ENCODE measurements at regions not wholly inside any gene's neighbourhood (a gene's known extent, or its start where the extent isn't known, plus 50 kb on each side); places are given as distances from the start of the nearest gene placed in this dataset.

DNA sequence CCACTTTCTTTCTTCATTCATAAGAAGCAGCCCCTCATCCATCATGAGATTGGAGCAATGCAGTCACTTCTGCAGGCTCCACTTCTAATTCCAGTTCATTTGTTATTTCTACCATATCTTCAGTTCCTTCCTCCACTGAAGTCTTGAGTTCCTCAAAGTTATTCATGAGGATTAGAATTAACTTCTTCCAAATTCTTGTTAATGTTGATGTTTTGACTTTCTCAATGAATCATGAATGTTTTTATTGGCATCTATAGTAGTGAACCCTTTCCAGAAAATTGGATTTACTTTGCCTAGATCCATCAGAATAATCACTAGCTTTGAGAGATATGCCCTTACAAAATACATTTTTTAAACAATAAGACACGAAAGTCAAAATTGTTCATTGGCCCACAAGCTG, 2567.7 kb upstream of the PCDH20 start:
- Histone ChIP-seq H3K27me3 (ENCODE audit: low read length) (no peaks in the 10 kb centered on the region), H2AFZ (ENCODE audit: low read depth, low read length, severe bottlenecking) (no peak overlapping the region), H3K4me2 (ENCODE audit: low read depth, low read length, poor library complexity, severe bottlenecking) (no peak overlapping the region), H3K9me2 (replicated peaks; ENCODE audit: insufficient read depth, low read length) (no peaks in the 10 kb centered on the region), H3K36me3 (ENCODE audit: low read length) (no peaks in the 10 kb centered on the region), H3K27ac (ENCODE audit: low read depth, low read length) (no peak overlapping the region), H3K9ac (ENCODE audit: low read length) (no peak overlapping the region), H4K20me1 (ENCODE audit: low read depth, low read length) (no peaks in the 10 kb centered on the region), H3K4me3 (ENCODE audit: insufficient read depth, low read length, poor library complexity, severe bottlenecking) (no peak overlapping the region), H3K9me3 (ENCODE audit: insufficient read depth, low read length) (no peaks in the 10 kb centered on the region), H3F3A (ENCODE audit: insufficient read depth) (no peaks in the 10 kb centered on the region), H3K79me2 (ENCODE audit: insufficient read depth, low read length) (no peaks in the 10 kb centered on the region)
- TF ChIP-seq EZH2phosphoT487 (conservative IDR thresholded peaks at IDR 0.05; ENCODE audit: low read length): no peak
- TF ChIP-seq, protein P1, sequence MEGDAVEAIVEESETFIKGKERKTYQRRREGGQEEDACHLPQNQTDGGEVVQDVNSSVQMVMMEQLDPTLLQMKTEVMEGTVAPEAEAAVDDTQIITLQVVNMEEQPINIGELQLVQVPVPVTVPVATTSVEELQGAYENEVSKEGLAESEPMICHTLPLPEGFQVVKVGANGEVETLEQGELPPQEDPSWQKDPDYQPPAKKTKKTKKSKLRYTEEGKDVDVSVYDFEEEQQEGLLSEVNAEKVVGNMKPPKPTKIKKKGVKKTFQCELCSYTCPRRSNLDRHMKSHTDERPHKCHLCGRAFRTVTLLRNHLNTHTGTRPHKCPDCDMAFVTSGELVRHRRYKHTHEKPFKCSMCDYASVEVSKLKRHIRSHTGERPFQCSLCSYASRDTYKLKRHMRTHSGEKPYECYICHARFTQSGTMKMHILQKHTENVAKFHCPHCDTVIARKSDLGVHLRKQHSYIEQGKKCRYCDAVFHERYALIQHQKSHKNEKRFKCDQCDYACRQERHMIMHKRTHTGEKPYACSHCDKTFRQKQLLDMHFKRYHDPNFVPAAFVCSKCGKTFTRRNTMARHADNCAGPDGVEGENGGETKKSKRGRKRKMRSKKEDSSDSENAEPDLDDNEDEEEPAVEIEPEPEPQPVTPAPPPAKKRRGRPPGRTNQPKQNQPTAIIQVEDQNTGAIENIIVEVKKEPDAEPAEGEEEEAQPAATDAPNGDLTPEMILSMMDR (IDR thresholded peaks at IDR 0.05; ENCODE audit: insufficient read depth, low read length, poor library complexity, severe bottlenecking): no peak

DNA sequence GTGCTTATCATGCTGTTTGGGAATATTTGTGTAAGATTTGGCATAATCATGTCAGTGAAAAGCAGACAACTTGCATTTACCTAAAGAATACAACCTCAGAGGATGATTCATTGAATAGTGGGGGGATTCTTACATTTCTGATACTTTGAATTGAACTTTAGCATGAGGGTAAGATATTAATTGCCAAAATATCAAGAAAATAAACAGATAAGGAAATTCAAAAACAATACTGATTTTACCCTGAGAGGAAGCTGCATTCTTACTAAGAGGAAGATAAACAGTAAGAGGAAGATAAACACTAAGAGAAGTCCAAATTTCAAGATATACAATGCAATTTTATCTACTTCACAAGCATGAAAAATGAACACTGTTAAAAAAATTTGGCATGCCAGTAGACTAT, 2564.3 kb upstream of the PCDH20 start:
- H3K27ac ChIP-seq (ENCODE audit: low read depth, low read length): no peak overlapping the region
- no peak overlapping the region for H3K4me2 ChIP-seq (ENCODE audit: low read depth, low read length, poor library complexity, severe bottlenecking)
- H2AFZ ChIP-seq (ENCODE audit: low read depth, low read length, severe bottlenecking): no peak overlapping the region
- H3F3A ChIP-seq (ENCODE audit: insufficient read depth): no peaks in the 10 kb centered on the region
- TF ChIP-seq EZH2phosphoT487 (conservative IDR thresholded peaks at IDR 0.05; ENCODE audit: low read length): no peak
- TF ChIP-seq, protein P1 (IDR thresholded peaks at IDR 0.05; ENCODE audit: insufficient read depth, low read length, poor library complexity, severe bottlenecking): no peak
- H3K9me3 ChIP-seq (ENCODE audit: insufficient read depth, low read length): no peaks in the 10 kb centered on the region
- H3K9me2 ChIP-seq (replicated peaks; ENCODE audit: insufficient read depth, low read length): no peaks in the 10 kb centered on the region
- H4K20me1 ChIP-seq (ENCODE audit: low read depth, low read length): no peaks in the 10 kb centered on the region
- no peak overlapping the region for H3K4me3 ChIP-seq (ENCODE audit: insufficient read depth, low read length, poor library complexity, severe bottlenecking)
- no peaks in the 10 kb centered on the region for H3K36me3 ChIP-seq (ENCODE audit: low read length)
- H3K27me3 ChIP-seq (ENCODE audit: low read length): no peaks in the 10 kb centered on the region
- H3K79me2 ChIP-seq (ENCODE audit: insufficient read depth, low read length): no peaks in the 10 kb centered on the region
- H3K9ac ChIP-seq (ENCODE audit: low read length): no peak overlapping the region

DNA sequence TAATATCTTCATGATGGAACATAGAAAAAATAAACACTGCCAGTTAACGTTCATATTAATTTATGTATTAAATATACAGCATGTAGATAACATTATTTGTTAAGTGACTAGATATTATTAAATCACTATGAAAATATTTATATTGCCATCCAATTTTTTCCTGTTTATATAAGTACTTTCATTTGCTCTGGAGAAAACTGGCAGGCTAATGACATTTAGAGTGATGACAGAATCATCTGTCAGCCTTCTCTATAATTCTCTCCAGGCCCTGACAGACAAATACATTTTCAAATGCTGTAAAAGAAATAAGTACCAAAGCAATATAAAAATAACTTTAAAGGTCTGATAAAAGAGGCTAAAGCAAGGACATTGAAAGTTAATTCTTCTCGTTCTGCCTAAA, 2556.7 kb upstream of the PCDH20 start:
- Histone ChIP-seq H3K27me3 (ENCODE audit: low read length) (no peaks in the 10 kb centered on the region), H3K27ac (ENCODE audit: low read depth, low read length) (no peak overlapping the region), H2AFZ (ENCODE audit: low read depth, low read length, severe bottlenecking) (no peak overlapping the region), H3K4me2 (ENCODE audit: low read depth, low read length, poor library complexity, severe bottlenecking) (no peak overlapping the region), H3K9me2 (replicated peaks; ENCODE audit: insufficient read depth, low read length) (no peaks in the 10 kb centered on the region), H4K20me1 (ENCODE audit: low read depth, low read length) (no peaks in the 10 kb centered on the region), H3K79me2 (ENCODE audit: insufficient read depth, low read length) (no peaks in the 10 kb centered on the region), H3K36me3 (ENCODE audit: low read length) (no peaks in the 10 kb centered on the region), H3K4me3 (ENCODE audit: insufficient read depth, low read length, poor library complexity, severe bottlenecking) (no peak overlapping the region), H3K9ac (ENCODE audit: low read length) (no peak overlapping the region), H3F3A (ENCODE audit: insufficient read depth) (no peaks in the 10 kb centered on the region), H3K9me3 (ENCODE audit: insufficient read depth, low read length) (no peaks in the 10 kb centered on the region)
- TF ChIP-seq, protein P1 (IDR thresholded peaks at IDR 0.05; ENCODE audit: insufficient read depth, low read length, poor library complexity, severe bottlenecking): no peak
- no peak for TF ChIP-seq EZH2phosphoT487 (conservative IDR thresholded peaks at IDR 0.05; ENCODE audit: low read length)

All from SU-DHL-6 (cell line).